ENCODE measurements at regions not wholly inside any gene's neighbourhood (a gene's known extent, or its start where the extent isn't known, plus 50 kb on each side); places are given as distances from the start of the nearest gene placed in this dataset.

- TF ChIP-seq POLR2A (IDR thresholded peaks at IDR 0.05; ENCODE audit: low read length) (no peak), GATA1 (IDR thresholded peaks at IDR 0.05; ENCODE audit: low read depth, low read length) (no peak)
Observed at GRCh38 chr9:21689854-21690253, 112.6 kb upstream of the MTAP start.

Measured in erythroblast (primary cell).